Left ventricle myocardium inferior (tissue), 1 donor: ENCODE measurements at regions not wholly inside any gene's neighbourhood (a gene's known extent, or its start where the extent isn't known, plus 50 kb on each side); places are given as distances from the start of the nearest gene placed in this dataset.
A peak's percentile ranks its signal among the peaks of the same experiment; 100 is the strongest.

Experiments used
- DNase-seq: peaks from one replicate; pipeline ENCODE4 v3.0.0-alpha.2; 2020
- H3K27ac ChIP-seq: fragments of 200-600 bp; replicated peaks from 2 replicates; pipeline ENCODE4 v1.8.0; 2021
- H3K27me3 ChIP-seq: fragments of 200-600 bp; 2 replicates; pipeline ENCODE4 v1.8.0; 2021; ENCODE audit warnings: low read depth
- H3K36me3 ChIP-seq: fragments of 200-600 bp; 2 replicates; pipeline ENCODE4 v1.8.0; 2021
- H3K4me1 ChIP-seq: fragments of 200-600 bp; 2 replicates; pipeline ENCODE4 v1.8.0; 2021
- H3K4me3 ChIP-seq: fragments of 200-600 bp; 2 replicates; pipeline ENCODE4 v1.8.0; 2021; ENCODE audit warnings: mild to moderate bottlenecking, moderate library complexity
- H3K9me3 ChIP-seq: fragments of 200-600 bp; replicated peaks from 2 replicates; pipeline ENCODE4 v1.8.0; 2021
- intact Hi-C: fragments of 100-400 bp; cut with micrococcal nuclease; formaldehyde crosslinking; loops from one replicate; pipeline ENCODE4 v1.11.0; 2022
- TF ChIP-seq, protein P1 (sequence below): fragments of 200-600 bp; IDR thresholded peaks from 2 replicates; pipeline ENCODE4 v1.8.0; 2021; ENCODE audit warnings: antibody characterized with exemption, mild to moderate bottlenecking, borderline replicate concordance
- donor health status: DM: no; HTN: yes; CAD: no; lungs with severe emphysema.

DNA sequence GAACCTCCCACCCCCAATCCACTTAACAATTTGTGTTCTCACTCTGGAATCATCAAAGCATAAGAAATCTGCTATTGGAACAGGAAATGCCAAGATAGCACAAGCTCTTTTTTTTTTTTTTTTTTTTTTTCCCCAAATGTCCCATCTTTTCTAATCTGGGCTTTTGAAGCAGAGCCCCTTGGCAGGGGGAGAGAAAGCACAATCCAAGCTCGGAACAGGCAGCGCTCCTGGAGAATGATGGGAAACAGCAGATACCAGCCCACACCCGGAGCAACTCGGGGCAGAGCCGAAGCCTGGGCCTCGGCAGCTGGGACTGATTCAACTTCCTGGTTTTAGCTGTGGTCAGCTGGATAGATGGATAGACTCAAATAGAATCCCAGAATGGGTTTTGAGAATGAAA lies 235.1 kb downstream of the QDPR start:
- H3K4me3 ChIP-seq = no peak overlapping the region
- intact Hi-C loops = no loop called here
- H3K27ac ChIP-seq = peak overlapping the region; percentile 44
- peak; percentile 33 for DNase-seq
- no peaks in the 10 kb centered on the region for H3K36me3 ChIP-seq
- H3K4me1 ChIP-seq = peaks cover 4% of the 10 kb centered on the region
- H3K9me3 ChIP-seq = no peaks in the 10 kb centered on the region
- no peaks in the 10 kb centered on the region for H3K27me3 ChIP-seq
- TF ChIP-seq, protein P1, sequence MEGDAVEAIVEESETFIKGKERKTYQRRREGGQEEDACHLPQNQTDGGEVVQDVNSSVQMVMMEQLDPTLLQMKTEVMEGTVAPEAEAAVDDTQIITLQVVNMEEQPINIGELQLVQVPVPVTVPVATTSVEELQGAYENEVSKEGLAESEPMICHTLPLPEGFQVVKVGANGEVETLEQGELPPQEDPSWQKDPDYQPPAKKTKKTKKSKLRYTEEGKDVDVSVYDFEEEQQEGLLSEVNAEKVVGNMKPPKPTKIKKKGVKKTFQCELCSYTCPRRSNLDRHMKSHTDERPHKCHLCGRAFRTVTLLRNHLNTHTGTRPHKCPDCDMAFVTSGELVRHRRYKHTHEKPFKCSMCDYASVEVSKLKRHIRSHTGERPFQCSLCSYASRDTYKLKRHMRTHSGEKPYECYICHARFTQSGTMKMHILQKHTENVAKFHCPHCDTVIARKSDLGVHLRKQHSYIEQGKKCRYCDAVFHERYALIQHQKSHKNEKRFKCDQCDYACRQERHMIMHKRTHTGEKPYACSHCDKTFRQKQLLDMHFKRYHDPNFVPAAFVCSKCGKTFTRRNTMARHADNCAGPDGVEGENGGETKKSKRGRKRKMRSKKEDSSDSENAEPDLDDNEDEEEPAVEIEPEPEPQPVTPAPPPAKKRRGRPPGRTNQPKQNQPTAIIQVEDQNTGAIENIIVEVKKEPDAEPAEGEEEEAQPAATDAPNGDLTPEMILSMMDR = no peak

DNA sequence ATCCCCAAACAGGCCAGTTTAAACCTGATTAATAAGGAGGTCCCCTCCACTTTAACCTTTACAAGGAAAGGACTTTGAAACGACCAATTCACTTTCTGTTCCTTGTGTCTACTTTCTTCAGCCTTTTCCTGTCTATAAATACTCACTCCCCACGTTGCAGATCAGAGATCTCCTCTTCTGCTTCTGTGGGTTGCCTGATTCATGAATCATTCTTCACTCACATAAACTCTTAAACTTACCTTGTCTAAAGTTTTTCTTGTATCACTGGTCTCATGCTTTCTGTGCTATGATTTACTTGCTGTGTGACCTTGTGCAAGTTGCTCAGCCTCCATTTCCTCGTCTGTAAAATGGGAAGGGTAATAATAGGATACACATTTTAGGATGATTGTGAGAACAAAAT lies 236.1 kb downstream of the QDPR start:
- Histone ChIP-seq H3K4me3 (no peak overlapping the region), H3K27me3 (no peaks in the 10 kb centered on the region), H3K27ac (no peak overlapping the region), H3K9me3 (no peaks in the 10 kb centered on the region), H3K4me1 (peaks cover 4% of the 10 kb centered on the region), H3K36me3 (no peaks in the 10 kb centered on the region)
- TF ChIP-seq, protein P1 = no peak
- intact Hi-C loops = no loop called here
- DNase-seq = no peak

- TF ChIP-seq, protein P1 = no peak
- Histone ChIP-seq H3K27me3 (no peaks in the 10 kb centered on the region), H3K36me3 (no peaks in the 10 kb centered on the region), H3K9me3 (no peaks in the 10 kb centered on the region), H3K27ac (no peak overlapping the region), H3K4me1 (peaks cover 4% of the 10 kb centered on the region), H3K4me3 (no peak overlapping the region)
- intact Hi-C loops = no loop called here
- no peak for DNase-seq
Measured at GRCh38 chr4:17273047-17273446, 238.8 kb downstream of the QDPR start.

DNA sequence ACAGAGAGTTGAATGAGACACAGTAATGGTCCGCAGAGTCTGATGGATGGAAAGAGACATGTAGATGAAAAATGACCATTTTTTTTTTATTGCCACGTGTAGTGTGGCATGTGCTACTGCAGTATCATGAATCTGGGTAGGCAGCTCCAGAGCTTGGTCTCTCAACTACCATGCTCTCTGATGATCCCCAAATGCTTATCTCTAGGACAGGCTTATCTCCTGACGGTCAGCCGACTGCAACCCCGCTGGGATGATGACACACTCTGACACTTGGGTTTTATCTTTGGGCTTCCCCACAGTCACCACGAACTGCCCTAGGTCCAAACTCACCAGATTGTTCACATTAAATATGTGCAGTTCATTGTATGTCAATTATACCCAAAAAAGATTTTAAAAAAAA lies 239.7 kb downstream of the QDPR start:
- intact Hi-C loops = no loop called here
- TF ChIP-seq, protein P1 = no peak
- H3K9me3 ChIP-seq = no peaks in the 10 kb centered on the region
- peaks cover 4% of the 10 kb centered on the region for H3K4me1 ChIP-seq
- H3K36me3 ChIP-seq = no peaks in the 10 kb centered on the region
- H3K27ac ChIP-seq = no peak overlapping the region
- DNase-seq = no peak
- no peak overlapping the region for H3K4me3 ChIP-seq
- no peaks in the 10 kb centered on the region for H3K27me3 ChIP-seq

GRCh38 chr4:17265653-17266052 lies 246.2 kb downstream of the QDPR start:
- intact Hi-C loops = no loop called here
- no peaks in the 10 kb centered on the region for H3K9me3 ChIP-seq
- H3K27ac ChIP-seq = no peak overlapping the region
- TF ChIP-seq, protein P1 = no peak
- no peaks in the 10 kb centered on the region for H3K27me3 ChIP-seq
- no peaks in the 10 kb centered on the region for H3K36me3 ChIP-seq
- H3K4me3 ChIP-seq = no peak overlapping the region
- H3K4me1 ChIP-seq = no peaks in the 10 kb centered on the region
- DNase-seq = no peak

DNA sequence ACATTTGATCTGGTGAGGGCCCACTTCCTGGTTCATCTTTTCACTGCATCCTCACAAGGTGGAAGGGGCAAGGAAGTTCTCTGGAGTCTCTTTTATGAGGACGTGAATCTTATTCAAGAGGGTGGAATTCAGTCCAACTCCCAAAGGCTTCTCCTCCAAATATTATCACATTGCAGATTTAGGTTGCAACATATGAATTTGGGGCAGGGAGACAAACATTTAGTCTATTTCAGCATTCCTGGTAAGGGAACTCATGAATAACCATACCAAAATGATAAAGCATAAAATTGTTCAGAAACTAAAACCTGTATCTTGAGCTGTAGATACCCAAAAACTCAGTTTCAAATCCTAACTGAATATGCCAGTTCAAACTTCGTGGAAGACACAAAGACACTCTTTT lies 246.8 kb downstream of the QDPR start:
- Histone ChIP-seq H3K4me1 (no peaks in the 10 kb centered on the region), H3K27ac (no peak overlapping the region), H3K4me3 (no peak overlapping the region), H3K36me3 (no peaks in the 10 kb centered on the region), H3K9me3 (no peaks in the 10 kb centered on the region), H3K27me3 (no peaks in the 10 kb centered on the region)
- no peak for DNase-seq
- intact Hi-C loops = no loop called here
- TF ChIP-seq, protein P1 = no peak
